Astrocyte (in vitro differentiated cells and primary cell): ENCODE measurements at regions not wholly inside any gene's neighbourhood (a gene's known extent, or its start where the extent isn't known, plus 50 kb on each side); places are given as distances from the start of the nearest gene placed in this dataset.

Source experiments
- DNase-seq: peaks from one replicate; pipeline ENCODE4 v3.0.0-alpha.2; 2010; ENCODE audit warnings: low read depth
- FAIRE-seq: peaks from 2 replicates; lab custom pipeline; 2011; peaks lifted over from hg19 to GRCh38; lab: Jason Lieb, UNC
- H2AFZ ChIP-seq: 2 replicates; pipeline ENCODE4 v1.6.0; 2012; ENCODE audit warnings: low read depth, low read length, inconsistent platforms
- H3K27ac ChIP-seq: 2 replicates; pipeline ENCODE4 v1.5.1; 2011; ENCODE audit warnings: low read depth, low read length, inconsistent platforms
- H3K27me3 ChIP-seq: 2 replicates; pipeline ENCODE4 v1.6.0; 2011; ENCODE audit warnings: low read length, inconsistent platforms; ENCODE audit not compliant: insufficient read depth
- H3K36me3 ChIP-seq: 2 replicates; pipeline ENCODE4 v1.5.1; 2011; ENCODE audit warnings: low read length, inconsistent platforms; ENCODE audit not compliant: insufficient read depth
- H3K4me1 ChIP-seq: 2 replicates; pipeline ENCODE4 v1.5.1; 2011; ENCODE audit warnings: low read length, inconsistent platforms; ENCODE audit not compliant: insufficient read depth
- H3K4me2 ChIP-seq: 2 replicates; pipeline ENCODE4 v1.6.0; 2012; ENCODE audit warnings: low read length, inconsistent platforms
- H3K4me3 ChIP-seq: 2 replicates; pipeline ENCODE4 v1.5.1; 2011; ENCODE audit warnings: low read depth, mild to moderate bottlenecking, low read length, inconsistent platforms; ENCODE audit not compliant: insufficient read depth
- H3K79me2 ChIP-seq: 2 replicates; pipeline ENCODE4 v1.6.0; 2012; ENCODE audit warnings: mild to moderate bottlenecking, low read length, inconsistent platforms; ENCODE audit not compliant: insufficient read depth
- H3K9ac ChIP-seq: 2 replicates; pipeline ENCODE4 v1.6.0; 2012; ENCODE audit warnings: mild to moderate bottlenecking, low read length, inconsistent platforms
- H3K9me3 ChIP-seq: 2 replicates; pipeline ENCODE4 v1.5.1; 2012; ENCODE audit warnings: low read depth, mild to moderate bottlenecking, low read length, inconsistent platforms; ENCODE audit not compliant: insufficient read depth
- H4K20me1 ChIP-seq: 2 replicates; pipeline ENCODE4 v1.6.0; 2012; ENCODE audit warnings: low read length, inconsistent platforms; ENCODE audit not compliant: insufficient read depth
- H3K27ac Mint-ChIP-seq: one replicate; pipeline ENCODE4 v1.8.0; 2021; ENCODE audit warnings: mild to moderate bottlenecking, mixed read lengths; ENCODE audit not compliant: unreplicated experiment
- H3K27me3 Mint-ChIP-seq: one replicate; pipeline ENCODE4 v1.8.0; 2021; ENCODE audit warnings: low read depth, mixed read lengths; ENCODE audit not compliant: unreplicated experiment
- H3K36me3 Mint-ChIP-seq: one replicate; pipeline ENCODE4 v1.8.0; 2021; ENCODE audit warnings: low read depth, mixed read lengths; ENCODE audit not compliant: unreplicated experiment
- H3K4me1 Mint-ChIP-seq: one replicate; pipeline ENCODE4 v1.8.0; 2021; ENCODE audit warnings: low read depth, mixed read lengths; ENCODE audit not compliant: unreplicated experiment
- H3K4me3 Mint-ChIP-seq: one replicate; pipeline ENCODE4 v1.8.0; 2021; ENCODE audit warnings: mild to moderate bottlenecking, moderate library complexity, mixed read lengths; ENCODE audit not compliant: unreplicated experiment
- H3K9me3 Mint-ChIP-seq: one replicate; pipeline ENCODE4 v1.8.0; 2021; ENCODE audit warnings: mild to moderate bottlenecking, mixed read lengths; ENCODE audit not compliant: unreplicated experiment
- EZH2 ChIP-seq: IDR thresholded peaks from 2 replicates; pipeline ENCODE4 v1.6.1; 2012; ENCODE audit warnings: mild to moderate bottlenecking, low read length, inconsistent platforms; ENCODE audit not compliant: insufficient read depth
- TF ChIP-seq, protein P1 (sequence below): IDR thresholded peaks from 2 replicates; pipeline ENCODE4 v1.5.1; 2011; ENCODE audit warnings: low read depth, mild to moderate bottlenecking, inconsistent platforms, low read length, moderate library complexity; ENCODE audit not compliant: insufficient read depth

- H3K9me3 ChIP-seq, result no peaks in the 10 kb centered on the region
- no peak overlapping the region for H3K9ac ChIP-seq
- H3K36me3 Mint-ChIP-seq, result no peaks in the 10 kb centered on the region
- H3K4me1 ChIP-seq, result no peaks in the 10 kb centered on the region
- TF ChIP-seq, protein P1, sequence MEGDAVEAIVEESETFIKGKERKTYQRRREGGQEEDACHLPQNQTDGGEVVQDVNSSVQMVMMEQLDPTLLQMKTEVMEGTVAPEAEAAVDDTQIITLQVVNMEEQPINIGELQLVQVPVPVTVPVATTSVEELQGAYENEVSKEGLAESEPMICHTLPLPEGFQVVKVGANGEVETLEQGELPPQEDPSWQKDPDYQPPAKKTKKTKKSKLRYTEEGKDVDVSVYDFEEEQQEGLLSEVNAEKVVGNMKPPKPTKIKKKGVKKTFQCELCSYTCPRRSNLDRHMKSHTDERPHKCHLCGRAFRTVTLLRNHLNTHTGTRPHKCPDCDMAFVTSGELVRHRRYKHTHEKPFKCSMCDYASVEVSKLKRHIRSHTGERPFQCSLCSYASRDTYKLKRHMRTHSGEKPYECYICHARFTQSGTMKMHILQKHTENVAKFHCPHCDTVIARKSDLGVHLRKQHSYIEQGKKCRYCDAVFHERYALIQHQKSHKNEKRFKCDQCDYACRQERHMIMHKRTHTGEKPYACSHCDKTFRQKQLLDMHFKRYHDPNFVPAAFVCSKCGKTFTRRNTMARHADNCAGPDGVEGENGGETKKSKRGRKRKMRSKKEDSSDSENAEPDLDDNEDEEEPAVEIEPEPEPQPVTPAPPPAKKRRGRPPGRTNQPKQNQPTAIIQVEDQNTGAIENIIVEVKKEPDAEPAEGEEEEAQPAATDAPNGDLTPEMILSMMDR, result no peak
- no peak for TF ChIP-seq EZH2
- no peaks in the 10 kb centered on the region for H3K36me3 ChIP-seq
- H3K4me3 Mint-ChIP-seq, result no peak overlapping the region
- no peak overlapping the region for H3K27ac ChIP-seq
- H3K27me3 Mint-ChIP-seq, result peaks cover 2% of the 10 kb centered on the region
- H4K20me1 ChIP-seq, result no peaks in the 10 kb centered on the region
- H3K4me2 ChIP-seq, result no peak overlapping the region
- H3K27ac Mint-ChIP-seq, result no peak overlapping the region
- no peak overlapping the region for H3K4me3 ChIP-seq
- FAIRE-seq (no peak), DNase-seq (no peak)
- H3K9me3 Mint-ChIP-seq, result peaks cover 3% of the 10 kb centered on the region
- H2AFZ ChIP-seq, result no peak overlapping the region
- no peaks in the 10 kb centered on the region for H3K79me2 ChIP-seq
- peaks cover 5% of the 10 kb centered on the region for H3K27me3 ChIP-seq
- H3K4me1 Mint-ChIP-seq, result no peaks in the 10 kb centered on the region
These were observed 268.8 kb upstream of the GATB start for GRCh38 chr4:152029631-152030030.

DNA sequence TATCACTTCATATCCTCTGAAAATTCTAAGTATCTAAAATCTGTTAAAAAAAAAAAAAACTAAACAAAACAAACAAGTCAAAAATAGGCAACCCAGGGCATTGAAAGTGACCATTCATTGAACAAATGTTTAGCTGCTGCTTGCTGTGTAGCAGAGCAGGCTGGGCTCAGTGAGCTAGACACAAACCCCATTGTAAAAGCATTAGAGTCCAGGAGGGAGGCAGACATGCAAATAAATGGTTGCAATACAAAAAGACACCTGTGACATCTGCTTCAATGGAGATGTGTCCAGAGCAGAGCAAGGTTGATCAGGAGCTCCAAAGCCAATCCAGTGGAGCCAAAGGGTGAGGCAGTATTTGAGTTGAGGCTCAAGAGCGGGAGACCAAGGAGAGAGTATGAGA is 267.3 kb upstream of the GATB start:
- H3K9me3 ChIP-seq, result no peaks in the 10 kb centered on the region
- TF ChIP-seq, protein P1, result no peak
- no peak for TF ChIP-seq EZH2
- no peak for FAIRE-seq

DNA sequence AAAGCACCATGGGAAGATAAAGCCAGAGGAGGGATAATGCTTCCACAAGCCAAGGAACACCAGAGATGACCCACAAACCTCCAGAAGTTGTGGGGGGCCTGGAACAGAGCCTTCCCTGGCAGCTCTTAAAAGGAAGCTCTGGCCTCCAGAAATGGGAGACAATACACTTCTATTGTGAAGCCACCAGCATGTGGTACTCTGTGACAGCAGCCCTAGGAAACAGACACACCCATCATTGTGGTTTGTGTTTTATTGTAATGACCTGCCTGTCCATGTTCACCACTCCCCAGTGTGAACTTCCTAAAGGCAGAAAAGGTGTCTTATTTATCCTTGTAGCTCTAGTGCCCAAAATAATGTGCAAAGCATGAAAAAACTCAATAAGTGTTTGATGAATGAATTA is 264.1 kb upstream of the GATB start:
- Histone ChIP-seq H3K36me3 (no peaks in the 10 kb centered on the region), H3K9me3 (no peaks in the 10 kb centered on the region), H4K20me1 (no peaks in the 10 kb centered on the region), H3K4me2 (no peak overlapping the region), H3K4me1 (no peaks in the 10 kb centered on the region), H3K4me3 (no peak overlapping the region), H3K27me3 (peaks cover 2% of the 10 kb centered on the region), H3K9ac (no peak overlapping the region), H2AFZ (no peak overlapping the region), H3K79me2 (no peaks in the 10 kb centered on the region), H3K27ac (no peak overlapping the region)
- Mint-ChIP-seq H3K4me1 (no peaks in the 10 kb centered on the region), H3K9me3 (peaks cover 5% of the 10 kb centered on the region), H3K36me3 (no peaks in the 10 kb centered on the region), H3K27ac (no peak overlapping the region), H3K27me3 (peaks cover 8% of the 10 kb centered on the region), H3K4me3 (no peak overlapping the region)
- DNase-seq (no peak), FAIRE-seq (no peak)
- TF ChIP-seq, protein P1, result no peak
- TF ChIP-seq EZH2, result no peak

More for the DNA sequence above, 267.3 kb upstream of the GATB start:
- H3K9ac ChIP-seq, result no peak overlapping the region
- Mint-ChIP-seq H3K27me3 (peaks cover 2% of the 10 kb centered on the region), H3K4me3 (no peak overlapping the region), H3K27ac (no peak overlapping the region), H3K4me1 (no peaks in the 10 kb centered on the region), H3K36me3 (no peaks in the 10 kb centered on the region), H3K9me3 (peaks cover 3% of the 10 kb centered on the region)
- H3K79me2 ChIP-seq, result no peaks in the 10 kb centered on the region
- no peaks in the 10 kb centered on the region for H4K20me1 ChIP-seq
- no peak overlapping the region for H3K4me3 ChIP-seq
- no peaks in the 10 kb centered on the region for H3K36me3 ChIP-seq
- H2AFZ ChIP-seq, result no peak overlapping the region
- H3K4me2 ChIP-seq, result no peak overlapping the region
- no peak for DNase-seq
- H3K27me3 ChIP-seq, result peaks cover 5% of the 10 kb centered on the region
- no peak overlapping the region for H3K27ac ChIP-seq
- no peaks in the 10 kb centered on the region for H3K4me1 ChIP-seq
